Calu3 (cell line): ENCODE measurements at regions not wholly inside any gene's neighbourhood (a gene's known extent, or its start where the extent isn't known, plus 50 kb on each side); places are given as distances from the start of the nearest gene placed in this dataset.
"Not testable (repeated sequence)": the region's sequence is repeated elsewhere in the genome, so short reads cannot be mapped to it uniquely, and the experiment has no call there.

Experiments
- BruUV-seq: library from RNA; stranded (reverse); fragments of 400-500 nt; replicated peaks from 2 replicates; lab custom pipeline; 2021; lab: Mats Ljungman, UMichigan
- CTCF ChIA-PET: fragments of 300-600 bp; sonication (Branson Sonifier 250); formaldehyde crosslinking; loops from one replicate; lab custom pipeline; 2022; ENCODE audit warnings: antibody characterized with exemption; lab: Charles Lee
- DNase-seq: peaks from one replicate; pipeline ENCODE4 v3.0.0; 2022
- H3K27ac Mint-ChIP-seq: one replicate; pipeline ENCODE4 v1.8.0; 2022; ENCODE audit warnings: mixed read lengths; ENCODE audit not compliant: unreplicated experiment
- H3K27me3 Mint-ChIP-seq: one replicate; pipeline ENCODE4 v1.8.0; 2022; ENCODE audit warnings: mixed read lengths; ENCODE audit not compliant: unreplicated experiment
- H3K36me3 Mint-ChIP-seq: one replicate; pipeline ENCODE4 v1.8.0; 2022; ENCODE audit warnings: mild to moderate bottlenecking, moderate library complexity, mixed read lengths; ENCODE audit not compliant: insufficient read depth, unreplicated experiment
- H3K4me1 Mint-ChIP-seq: one replicate; pipeline ENCODE4 v1.8.0; 2022; ENCODE audit warnings: mild to moderate bottlenecking, low read depth, mixed read lengths; ENCODE audit not compliant: unreplicated experiment
- H3K4me3 Mint-ChIP-seq: one replicate; pipeline ENCODE4 v1.8.0; 2022; ENCODE audit warnings: mild to moderate bottlenecking, low read depth, moderate library complexity, mixed read lengths; ENCODE audit not compliant: unreplicated experiment
- H3K9me3 Mint-ChIP-seq: one replicate; pipeline ENCODE4 v1.8.0; 2022; ENCODE audit warnings: low read depth, mixed read lengths; ENCODE audit not compliant: unreplicated experiment
- intact Hi-C: fragments of 100-400 bp; cut with micrococcal nuclease; formaldehyde crosslinking; loops from one replicate; pipeline ENCODE4 v1.10.0; 2022; ENCODE audit not compliant: unreplicated experiment
- TF ChIP-seq, protein P1 (sequence below): fragments of 200-600 bp; IDR thresholded peaks from one replicate; pipeline ENCODE4 v1.8.0; 2022; ENCODE audit warnings: antibody characterized with exemption; ENCODE audit not compliant: unreplicated experiment

DNA sequence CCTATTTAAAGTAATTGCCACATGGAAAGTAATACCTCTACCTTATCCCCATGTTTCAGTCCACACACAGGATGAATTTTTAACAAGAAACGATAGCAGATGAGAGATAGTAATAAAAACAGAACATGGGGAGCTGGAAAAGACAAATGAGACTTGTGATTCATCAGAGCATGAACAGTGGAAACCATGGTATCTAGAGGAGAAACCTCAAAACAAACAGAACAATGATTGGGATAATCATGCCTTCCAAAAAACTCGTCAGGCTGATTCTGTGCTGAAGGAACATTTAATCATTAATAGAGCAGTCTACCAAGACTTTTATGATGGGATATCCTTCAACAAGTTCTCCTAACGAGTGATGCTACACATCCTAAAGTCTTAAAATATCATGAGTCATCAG lies 1390.7 kb downstream of the FSCB start:
- DNase-seq: no peak
- no peak overlapping the region for H3K27ac Mint-ChIP-seq
- no peaks in the 10 kb centered on the region for H3K36me3 Mint-ChIP-seq
- peaks cover 3% of the 10 kb centered on the region for H3K9me3 Mint-ChIP-seq
- CTCF ChIA-PET: no interaction called here
- no peak overlapping the region for H3K4me3 Mint-ChIP-seq
- TF ChIP-seq, protein P1, sequence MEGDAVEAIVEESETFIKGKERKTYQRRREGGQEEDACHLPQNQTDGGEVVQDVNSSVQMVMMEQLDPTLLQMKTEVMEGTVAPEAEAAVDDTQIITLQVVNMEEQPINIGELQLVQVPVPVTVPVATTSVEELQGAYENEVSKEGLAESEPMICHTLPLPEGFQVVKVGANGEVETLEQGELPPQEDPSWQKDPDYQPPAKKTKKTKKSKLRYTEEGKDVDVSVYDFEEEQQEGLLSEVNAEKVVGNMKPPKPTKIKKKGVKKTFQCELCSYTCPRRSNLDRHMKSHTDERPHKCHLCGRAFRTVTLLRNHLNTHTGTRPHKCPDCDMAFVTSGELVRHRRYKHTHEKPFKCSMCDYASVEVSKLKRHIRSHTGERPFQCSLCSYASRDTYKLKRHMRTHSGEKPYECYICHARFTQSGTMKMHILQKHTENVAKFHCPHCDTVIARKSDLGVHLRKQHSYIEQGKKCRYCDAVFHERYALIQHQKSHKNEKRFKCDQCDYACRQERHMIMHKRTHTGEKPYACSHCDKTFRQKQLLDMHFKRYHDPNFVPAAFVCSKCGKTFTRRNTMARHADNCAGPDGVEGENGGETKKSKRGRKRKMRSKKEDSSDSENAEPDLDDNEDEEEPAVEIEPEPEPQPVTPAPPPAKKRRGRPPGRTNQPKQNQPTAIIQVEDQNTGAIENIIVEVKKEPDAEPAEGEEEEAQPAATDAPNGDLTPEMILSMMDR: no peak
- BruUV-seq: no TSS peak
- H3K27me3 Mint-ChIP-seq: no peaks in the 10 kb centered on the region
- H3K4me1 Mint-ChIP-seq: no peaks in the 10 kb centered on the region
- intact Hi-C loops: no loop called here

DNA sequence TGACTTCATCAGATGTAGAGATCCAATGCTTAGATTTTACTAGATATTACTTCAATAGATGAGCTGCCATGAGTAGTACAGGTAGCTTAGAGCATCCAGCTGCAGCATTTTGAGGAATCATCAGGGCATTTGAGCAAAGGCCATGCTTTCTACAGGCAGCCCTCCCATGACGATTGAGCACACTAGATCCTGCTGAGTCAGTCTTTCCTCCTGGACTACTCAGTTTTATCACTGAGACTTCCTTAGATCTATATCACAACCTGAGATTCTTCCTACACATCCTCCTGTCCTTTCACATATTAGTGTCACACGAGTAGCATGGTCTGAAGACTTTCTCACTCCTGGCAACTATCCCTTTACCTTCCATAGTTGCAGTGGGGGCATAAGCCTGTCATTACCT lies 1401.8 kb downstream of the FSCB start:
- Mint-ChIP-seq H3K27ac (no peak overlapping the region), H3K27me3 (no peaks in the 10 kb centered on the region), H3K9me3 (peaks cover 13% of the 10 kb centered on the region), H3K36me3 (no peaks in the 10 kb centered on the region), H3K4me3 (no peak overlapping the region), H3K4me1 (no peaks in the 10 kb centered on the region)
- DNase-seq: no peak
- intact Hi-C loops: no loop called here
- CTCF ChIA-PET: no interaction called here
- TF ChIP-seq, protein P1: no peak
- BruUV-seq: no TSS peak

DNA sequence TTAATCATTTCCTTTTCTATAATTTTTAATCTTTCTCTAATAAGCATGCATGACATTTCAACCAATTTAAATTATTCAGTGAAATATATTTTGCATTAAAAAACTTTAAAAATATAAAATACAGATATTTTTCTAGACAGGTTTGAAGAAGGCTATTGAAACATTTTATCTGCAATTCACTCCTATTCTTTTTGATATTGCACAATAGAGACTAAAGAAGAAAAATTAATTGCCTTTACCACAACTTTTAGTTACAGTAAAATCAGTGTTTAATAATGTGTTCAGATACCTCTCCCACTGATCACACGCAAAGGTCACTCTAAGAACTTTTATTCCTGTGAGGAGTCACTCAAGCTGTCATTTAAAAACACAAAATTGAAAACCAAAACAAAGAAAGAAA lies 1416.7 kb downstream of the FSCB start:
- Mint-ChIP-seq H3K4me1 (no peaks in the 10 kb centered on the region), H3K9me3 (peaks cover 9% of the 10 kb centered on the region), H3K36me3 (no peaks in the 10 kb centered on the region), H3K27me3 (no peaks in the 10 kb centered on the region), H3K27ac (no peak overlapping the region), H3K4me3 (no peak overlapping the region)
- CTCF ChIA-PET: no interaction called here
- TF ChIP-seq, protein P1: no peak
- intact Hi-C loops: no loop called here
- BruUV-seq: no TSS peak
- no peak for DNase-seq

DNA sequence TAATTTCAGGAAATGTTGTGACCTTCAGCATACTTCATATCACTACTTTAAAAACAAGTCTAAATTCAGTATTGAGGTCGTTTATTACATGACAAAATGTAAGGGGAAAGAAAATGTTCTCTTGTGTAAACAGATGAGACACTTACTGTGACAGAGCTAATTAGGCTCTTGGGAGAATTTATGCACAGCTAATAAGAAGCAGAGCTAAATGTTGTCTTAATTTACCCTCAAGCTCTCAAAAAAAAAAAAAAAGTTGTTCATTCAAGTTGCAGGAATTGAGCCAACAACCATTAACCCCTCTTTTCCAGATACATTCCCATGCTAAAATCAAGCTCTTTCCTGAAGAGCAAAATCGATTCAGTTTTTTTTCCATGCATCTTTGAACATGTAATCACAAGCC lies 1419.4 kb downstream of the FSCB start:
- Mint-ChIP-seq H3K9me3 (peaks cover 6% of the 10 kb centered on the region), H3K27ac (no peak overlapping the region), H3K4me3 (no peak overlapping the region), H3K27me3 (no peaks in the 10 kb centered on the region), H3K4me1 (no peaks in the 10 kb centered on the region), H3K36me3 (no peaks in the 10 kb centered on the region)
- no TSS peak for BruUV-seq
- intact Hi-C loops: no loop called here
- no peak for DNase-seq
- TF ChIP-seq, protein P1: no peak
- CTCF ChIA-PET: no interaction called here

DNA sequence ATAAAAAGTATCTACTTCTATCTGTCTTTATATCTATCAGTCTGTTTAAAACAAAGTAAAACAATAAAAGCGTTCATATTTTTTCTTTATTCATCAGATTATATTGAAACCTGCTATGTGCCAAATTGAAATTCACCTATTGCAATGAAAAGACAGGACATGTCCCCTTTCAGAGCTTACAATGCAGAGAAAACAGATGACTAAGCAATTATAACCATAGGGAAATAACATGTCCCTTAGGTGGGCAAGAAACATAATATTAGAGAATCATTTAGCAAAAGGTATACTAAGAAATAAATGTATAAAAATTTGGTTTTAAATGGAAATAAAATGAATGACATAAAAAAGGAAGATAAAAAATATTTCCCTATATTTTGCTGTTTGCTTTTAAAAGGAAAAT lies 1421.3 kb downstream of the FSCB start:
- Mint-ChIP-seq H3K4me1 (no peaks in the 10 kb centered on the region), H3K9me3 (peaks cover 4% of the 10 kb centered on the region), H3K4me3 (no peak overlapping the region), H3K27ac (no peak overlapping the region), H3K27me3 (no peaks in the 10 kb centered on the region), H3K36me3 (no peaks in the 10 kb centered on the region)
- CTCF ChIA-PET: no interaction called here
- TF ChIP-seq, protein P1: no peak
- intact Hi-C loops: no loop called here
- DNase-seq: no peak
- BruUV-seq: no TSS peak

DNA sequence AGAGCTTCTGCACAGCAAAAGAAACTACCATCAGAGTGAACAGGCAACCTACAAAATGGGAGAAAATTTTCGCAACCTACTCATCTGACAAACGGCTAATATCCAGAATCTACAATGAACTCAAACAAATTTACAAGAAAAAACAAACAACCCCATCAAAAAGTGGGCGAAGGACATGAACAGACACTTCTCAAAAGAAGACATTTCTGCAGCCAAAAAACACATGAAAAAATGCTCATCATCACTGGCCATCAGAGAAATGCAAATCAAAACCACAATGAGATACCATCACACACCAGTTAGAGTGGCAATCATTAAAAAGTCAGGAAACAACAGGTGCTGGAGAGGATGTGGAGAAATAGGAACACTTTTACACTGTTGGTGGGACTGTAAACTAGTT lies 1439.7 kb downstream of the FSCB start:
- BruUV-seq, CTCF ChIA-PET, H3K27ac Mint-ChIP-seq, H3K9me3 Mint-ChIP-seq, H3K36me3 Mint-ChIP-seq, H3K4me1 Mint-ChIP-seq, intact Hi-C loops, H3K4me3 Mint-ChIP-seq, DNase-seq, H3K27me3 Mint-ChIP-seq: not testable (repeated sequence)
